ENCODE measurements at regions not wholly inside any gene's neighbourhood (a gene's known extent, or its start where the extent isn't known, plus 50 kb on each side); places are given as distances from the start of the nearest gene placed in this dataset.

DNA sequence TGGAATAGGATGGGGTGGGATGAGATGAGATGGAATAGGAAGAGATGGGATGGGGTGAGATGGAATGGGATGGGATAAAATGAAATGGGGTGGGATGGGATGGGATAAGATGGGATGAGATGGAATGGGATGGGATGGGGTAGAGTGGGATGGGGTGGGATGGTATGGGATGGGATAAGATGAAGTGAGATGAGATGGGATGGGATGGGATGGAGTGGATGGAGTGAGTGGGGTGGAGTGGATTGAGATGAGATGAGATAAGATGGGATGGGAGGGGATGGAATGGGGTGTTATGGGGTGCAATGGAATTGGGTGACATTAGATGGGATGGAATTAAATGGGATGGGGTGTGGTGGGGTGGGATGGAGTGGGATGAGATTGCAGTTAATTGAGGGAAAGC, 279.2 kb upstream of the CDH5 start:
- DNase-seq, result no peak

DNA sequence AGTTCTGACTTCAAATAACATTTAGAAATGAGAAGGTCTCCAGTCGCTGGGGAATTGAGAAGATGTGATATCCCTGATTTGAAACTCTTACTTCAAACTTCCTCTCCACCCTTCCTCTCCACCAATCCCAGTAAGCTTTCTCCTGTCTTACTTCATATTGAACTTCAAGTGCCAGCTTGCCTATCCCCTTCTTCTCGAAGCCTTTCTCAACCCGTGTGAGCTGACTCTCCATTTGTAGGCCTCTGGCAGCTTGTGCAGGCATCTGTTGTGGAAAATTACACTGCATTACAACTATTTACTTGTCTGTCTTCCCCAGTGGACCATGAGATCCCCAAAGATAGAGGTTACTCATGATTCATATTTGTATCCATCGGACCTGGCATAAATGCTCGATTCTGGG, 280.8 kb upstream of the CDH5 start:
- DNase-seq, result no peak

DNA sequence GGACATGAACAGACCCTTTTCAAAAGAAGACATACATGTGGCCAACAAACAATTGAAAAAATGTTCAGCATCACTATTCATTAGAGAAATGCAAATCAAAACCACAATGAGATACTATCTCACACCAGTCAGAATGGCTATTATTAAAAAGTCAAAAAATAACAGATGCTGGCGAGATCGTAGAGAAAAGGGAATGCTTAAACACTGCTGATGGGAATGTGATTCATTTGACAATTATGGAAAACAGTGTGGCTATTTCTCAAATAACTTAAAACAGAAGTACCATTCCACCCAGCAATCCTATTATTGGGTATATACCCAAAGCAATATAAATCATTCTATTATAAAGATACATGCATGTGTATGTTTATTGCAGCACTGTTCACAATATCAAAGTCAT, 281.8 kb upstream of the CDH5 start:
- peak; percentile 80 for DNase-seq

DNA sequence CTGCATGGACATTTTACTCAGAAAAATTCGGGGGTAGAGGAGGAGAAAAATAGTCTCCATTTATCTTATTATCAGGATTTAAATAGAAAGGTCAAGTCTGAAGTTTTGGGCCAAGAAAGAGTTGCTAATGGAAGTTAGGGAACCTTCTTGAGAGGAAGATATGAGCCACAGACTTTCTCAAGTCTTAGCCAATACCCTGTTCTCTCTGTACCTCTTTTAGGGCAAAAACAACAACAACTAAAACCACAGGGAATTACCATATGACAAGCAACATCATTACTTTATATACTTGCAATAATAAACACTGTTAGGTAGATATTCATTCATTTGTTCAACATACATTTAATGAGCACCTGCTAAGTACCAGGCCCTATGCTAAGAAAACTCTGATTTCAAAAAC, 282.2 kb upstream of the CDH5 start:
- DNase-seq, result no peak

DNA sequence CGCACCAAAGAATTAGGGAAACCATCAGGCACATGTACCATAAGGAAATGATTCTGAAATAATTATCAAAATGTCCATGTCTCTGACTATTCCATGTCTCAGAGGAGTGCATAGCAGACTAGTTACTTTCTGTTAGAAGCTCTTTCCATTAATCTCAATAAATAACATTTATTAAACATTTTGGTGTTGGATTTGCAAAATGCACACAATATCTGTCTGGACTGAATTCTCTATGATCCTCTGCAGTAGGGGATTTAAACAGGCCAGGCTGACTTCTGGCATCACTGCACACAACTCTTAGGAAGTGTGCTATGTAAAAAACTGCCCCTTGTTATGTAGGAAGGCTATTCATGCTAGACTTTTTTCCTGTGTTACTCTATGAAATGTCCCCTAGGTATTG, 283.3 kb upstream of the CDH5 start:
- no peak for DNase-seq

DNA sequence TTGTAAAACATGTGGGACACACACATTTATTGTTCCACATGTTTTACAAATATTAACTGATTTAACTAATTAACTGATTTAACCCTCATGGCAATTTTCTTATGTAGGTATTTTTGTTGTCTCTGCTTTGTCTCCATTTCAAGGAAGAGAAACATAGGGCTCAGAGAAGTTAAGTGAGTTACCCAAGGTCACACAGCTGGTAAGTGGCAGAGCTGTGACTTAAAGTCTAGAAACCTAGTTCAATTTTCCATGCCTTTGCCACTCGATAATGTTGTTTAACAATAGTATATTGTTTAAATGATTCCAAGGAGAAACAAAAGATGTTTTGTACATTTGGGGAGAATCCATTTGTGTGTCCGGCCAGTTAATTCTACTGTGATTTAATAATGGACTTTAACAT, 284.1 kb upstream of the CDH5 start:
- no peak for DNase-seq

DNA sequence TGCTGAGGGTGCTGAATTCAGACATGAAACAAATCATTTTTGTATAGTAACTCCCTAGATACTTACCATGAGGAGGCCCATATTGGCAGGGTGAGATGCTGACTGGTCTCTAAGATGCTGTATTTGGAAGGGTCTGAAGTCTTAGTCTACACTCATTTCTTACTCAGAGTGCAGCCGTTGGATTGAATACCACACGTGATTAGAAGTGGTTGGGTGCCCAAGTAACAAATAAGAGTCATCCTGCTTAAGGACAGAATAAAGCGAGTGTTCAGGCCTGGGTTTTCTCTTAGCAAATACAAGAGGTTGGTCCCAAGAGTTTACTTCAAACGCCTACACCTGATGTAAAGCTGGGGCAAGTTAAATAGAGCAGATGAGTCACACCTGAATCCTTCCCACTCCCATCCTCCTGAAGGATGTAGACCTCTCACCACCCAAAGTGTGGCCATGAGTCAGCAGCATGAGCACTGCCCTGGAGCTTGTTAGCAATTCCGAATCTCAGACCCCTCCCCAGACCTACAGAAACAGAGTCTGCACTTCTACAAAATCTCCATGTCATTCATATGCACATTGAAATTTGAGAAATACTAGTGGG, 284.6 kb upstream of the CDH5 start:
- peak; percentile 95 for DNase-seq

DNA sequence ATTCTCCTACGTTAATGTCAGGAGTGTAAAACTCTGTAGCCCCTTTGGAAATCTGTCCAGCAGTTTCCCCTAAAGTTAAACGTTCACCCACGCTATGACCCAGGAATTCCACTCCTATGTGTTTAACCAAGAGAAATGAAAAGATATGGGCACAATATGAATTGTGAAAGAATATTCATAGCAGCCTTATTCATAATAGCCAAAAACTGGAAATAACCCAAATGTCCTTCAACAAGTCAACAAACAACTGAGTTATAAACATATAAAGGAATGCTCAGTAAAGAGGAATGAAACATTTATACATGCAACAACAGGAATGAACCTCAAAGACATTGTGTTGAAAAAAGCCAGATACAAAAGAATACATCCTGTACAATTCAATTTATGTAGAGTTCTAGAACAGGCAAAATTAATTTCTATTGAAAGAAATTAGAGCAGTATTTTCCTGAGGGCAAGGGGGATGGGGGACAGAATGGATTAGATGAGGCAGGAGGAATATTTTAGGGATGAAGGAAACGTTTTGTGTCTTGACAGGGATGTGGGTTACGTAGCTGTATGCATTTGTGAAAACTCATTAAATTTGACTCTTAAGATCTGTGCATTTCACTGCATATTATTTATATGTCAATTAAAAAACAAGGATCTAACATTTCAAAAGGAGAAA, 286.7 kb upstream of the CDH5 start:
- DNase-seq, result peak; percentile 23

DNA sequence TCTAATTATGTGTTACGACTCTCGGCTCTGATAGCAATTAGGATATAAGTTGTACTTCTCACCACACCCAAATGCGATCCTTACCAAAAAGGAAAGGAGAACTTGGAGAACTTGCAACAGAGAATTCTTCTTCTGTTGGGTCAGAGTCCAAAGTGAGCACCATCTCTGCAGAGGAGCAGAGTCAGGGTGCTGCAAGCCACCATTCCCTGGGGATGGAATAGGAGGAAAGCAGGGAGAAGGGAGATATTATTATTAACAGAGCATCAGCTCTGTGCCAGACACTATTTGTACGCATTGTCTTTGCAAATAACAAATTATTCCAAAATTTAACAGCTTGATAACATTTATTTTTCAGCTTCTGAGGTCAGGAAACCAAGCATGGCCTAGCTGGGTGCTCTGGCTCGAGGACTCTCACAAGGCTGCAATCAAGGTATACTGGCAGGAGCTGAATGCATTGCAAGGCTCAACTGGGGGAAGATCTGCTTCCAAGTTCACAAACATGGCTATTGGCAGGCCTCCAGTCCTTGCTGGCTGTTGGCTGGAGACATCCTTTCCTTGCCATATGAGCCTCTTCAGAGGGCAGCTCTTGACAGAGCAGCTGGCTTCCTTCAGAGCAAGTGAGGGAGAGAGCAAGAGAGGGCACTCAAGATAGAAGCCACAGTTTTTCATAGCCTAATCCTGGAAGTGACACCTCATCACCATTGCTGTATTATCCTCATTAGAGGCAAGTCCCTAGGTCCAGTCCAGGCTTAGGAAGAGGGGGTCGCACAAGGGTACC, 296.2 kb upstream of the CDH5 start:
- DNase-seq, result peak; percentile 63

DNA sequence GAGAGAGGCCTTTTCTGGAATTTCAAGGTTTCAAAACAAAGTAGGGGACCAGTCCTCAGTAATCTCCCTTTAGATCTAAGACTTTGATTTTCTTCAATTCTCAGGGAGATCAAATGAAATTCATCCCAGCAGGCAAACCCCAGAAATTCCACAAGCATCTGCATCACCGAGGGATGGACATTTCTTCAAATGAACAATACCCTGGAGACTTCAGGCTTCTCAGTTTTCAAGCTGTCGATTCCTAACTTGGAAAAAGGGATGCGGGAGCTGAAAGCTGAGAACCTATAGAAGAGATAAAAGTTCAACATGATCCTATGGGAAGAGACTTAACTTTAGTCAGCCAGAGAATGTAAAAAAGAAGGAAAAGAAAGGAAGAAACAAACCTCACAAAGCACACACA, 296.9 kb upstream of the CDH5 start:
- DNase-seq, result peak; percentile 86

DNA sequence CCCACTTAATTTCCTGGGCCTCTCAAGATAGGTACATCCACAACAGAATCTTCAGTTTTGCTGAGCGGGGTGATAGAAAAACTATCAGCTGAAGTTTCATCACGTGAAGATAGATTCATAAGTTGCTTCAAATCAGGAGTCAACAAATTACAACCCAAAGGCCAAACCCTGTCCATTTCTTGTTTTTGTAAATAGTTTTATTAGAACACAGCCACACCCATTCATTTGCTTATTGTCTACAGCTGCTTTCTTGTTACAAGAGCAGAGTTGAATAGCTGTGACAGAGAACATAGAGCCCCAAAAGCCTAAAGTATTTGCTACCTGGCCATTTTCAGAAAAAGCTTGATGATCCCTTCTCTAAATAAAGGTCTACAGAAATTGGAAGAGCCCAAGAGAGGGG, 300.1 kb upstream of the CDH5 start:
- DNase-seq, result no peak

DNA sequence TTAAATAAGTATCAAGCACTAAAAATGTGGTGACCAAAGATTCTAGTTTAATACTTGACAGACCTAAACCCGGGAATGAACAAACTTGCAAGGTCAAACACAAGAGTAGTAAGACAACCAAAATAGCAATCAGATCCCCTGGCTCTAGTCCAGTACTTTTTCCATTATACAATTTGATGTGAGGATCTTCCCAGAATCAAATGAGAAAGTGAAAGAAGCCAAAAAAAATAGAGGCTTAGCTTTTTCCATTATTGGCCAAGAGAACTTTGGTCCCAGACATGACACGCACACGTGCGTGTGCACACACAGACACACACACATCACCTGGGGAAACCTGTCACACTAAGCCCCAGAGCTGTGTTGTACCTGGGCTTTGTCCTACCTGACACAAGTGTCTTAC, 300.6 kb upstream of the CDH5 start:
- peak; percentile 20 for DNase-seq

DNA sequence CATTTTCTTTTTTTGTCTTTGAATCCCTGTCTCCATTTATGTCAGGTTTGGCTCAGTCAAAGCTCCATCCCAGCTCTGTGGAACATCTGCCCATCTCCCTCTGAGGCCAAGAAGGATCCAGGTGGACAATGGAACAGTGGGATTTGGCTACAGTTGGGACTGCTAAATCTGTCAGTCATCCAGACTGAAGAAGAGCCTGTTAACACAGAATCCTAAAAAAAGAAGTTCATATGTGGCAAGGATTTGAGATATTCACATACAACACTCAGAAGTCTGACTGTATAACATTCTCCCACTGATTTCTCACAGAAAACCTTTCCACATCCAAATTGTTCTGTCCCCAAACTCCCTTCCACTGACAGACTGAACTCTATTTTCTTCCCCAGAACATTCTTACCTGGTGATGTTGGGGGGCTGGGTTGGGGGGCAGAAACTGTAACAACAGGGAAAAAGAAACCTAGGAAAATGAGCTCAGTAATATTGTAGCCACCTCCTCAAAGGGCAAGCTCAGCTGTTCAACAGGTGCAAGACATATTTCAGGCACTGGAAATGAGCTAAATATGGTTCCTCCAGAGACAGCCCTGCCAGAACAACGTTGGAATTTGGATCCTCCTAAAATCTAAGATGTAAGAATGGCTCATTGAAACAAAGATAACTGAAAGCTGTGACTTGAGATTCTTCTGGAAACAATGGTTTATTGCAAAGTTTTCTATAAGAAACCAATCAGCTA, 301.5 kb upstream of the CDH5 start:
- DNase-seq, result no peak

DNA sequence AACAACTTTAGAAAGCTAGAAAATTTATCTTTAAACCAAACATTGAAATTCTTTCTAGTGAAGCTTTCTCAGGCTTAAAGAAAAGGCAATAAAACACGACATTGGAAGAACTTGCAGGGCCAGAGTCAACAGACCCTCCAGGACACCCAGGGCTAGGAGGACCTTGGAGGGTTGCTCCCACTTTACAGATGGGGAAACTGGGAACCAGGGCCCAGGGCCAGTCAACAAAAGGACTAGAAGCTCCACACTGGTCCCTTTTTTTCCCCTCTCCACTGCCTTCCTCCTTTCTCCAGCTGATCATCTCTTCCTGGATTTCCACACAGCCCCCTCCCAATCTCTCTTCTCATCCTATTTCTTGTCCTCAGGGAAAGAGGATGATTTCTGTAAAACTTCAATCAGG, 307.7 kb upstream of the CDH5 start:
- no peak for DNase-seq

DNA sequence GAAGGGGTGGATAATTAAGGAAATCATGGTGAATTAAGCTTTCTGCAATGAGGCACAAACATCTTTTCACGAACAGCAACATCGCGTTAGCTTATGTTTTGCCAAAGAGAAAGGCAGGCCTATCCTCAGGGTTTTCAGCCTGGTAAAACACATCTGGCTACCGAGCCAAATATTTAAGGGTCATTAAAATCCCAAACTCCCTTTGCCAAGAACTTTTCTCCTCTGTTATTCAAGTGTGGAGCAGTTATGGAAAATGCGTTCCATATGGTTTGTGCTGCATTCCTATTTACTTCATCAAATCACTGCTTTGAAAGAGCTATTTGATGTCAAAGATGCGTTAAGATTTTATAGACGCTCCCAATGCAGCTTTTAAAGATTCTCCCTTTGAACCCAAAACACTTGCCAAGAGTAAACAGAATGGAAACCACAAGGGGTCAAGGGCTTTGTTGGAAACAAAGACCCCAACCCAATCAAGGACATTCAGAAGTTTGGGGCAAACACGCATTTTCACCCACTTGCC, 308.3 kb upstream of the CDH5 start:
- peak; percentile 92 for DNase-seq

DNA sequence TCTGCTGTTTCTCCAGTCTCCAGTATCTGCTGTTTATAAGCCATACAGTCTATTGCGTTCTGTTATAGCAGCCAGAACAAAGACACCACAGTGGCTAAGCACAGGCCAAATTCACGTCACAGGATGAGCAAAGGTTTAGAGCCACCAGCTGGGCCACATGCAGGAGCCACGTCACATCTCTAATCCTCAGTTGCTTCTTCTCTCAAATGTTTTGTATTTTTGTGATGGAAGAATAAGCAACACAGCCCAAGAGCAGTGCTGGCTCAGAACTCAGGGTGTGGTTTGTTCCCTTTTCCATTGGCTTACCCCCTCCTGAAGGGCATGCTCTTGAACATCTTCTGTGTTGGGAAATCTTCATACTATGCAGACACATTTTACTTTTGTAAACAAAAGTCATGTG, 309.4 kb upstream of the CDH5 start:
- DNase-seq, result no peak

DNA sequence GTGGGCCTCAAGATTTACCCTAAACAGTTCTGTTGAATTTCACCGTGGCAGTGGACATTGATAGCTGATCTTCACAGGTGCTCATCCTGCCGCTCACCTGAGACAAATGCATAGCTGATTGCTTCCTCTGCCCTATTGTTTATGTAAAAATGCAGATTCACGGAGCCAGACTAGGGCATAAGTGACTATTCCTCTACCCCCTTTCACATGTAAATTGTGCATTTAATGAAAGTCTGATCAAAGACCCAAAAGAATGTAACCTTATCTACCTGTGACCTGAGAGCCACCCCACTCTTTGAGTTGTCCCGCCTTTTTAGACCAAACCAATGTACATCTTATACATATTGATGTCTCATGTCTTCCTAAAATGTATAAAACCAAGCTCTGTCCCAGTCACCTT, 312.4 kb upstream of the CDH5 start:
- DNase-seq, result no peak

DNA sequence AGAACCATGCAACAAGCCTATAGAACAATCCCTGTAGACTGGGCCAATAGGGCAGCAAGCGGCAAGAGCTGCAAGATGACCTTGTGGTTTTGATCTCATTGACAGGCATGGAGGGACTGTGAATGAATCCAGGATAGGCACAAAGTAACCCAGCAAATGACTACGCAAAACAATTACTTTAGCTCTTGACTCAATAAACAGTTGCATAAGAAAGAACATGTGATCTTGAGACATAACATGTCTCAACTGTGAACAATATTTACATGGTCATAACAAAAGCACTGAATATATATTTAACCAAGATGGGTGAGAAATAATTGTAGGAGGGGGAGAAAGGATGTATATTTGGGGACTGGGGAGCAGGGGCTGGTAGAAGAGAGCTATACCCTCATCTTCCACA, 313.7 kb upstream of the CDH5 start:
- no peak for DNase-seq

DNA sequence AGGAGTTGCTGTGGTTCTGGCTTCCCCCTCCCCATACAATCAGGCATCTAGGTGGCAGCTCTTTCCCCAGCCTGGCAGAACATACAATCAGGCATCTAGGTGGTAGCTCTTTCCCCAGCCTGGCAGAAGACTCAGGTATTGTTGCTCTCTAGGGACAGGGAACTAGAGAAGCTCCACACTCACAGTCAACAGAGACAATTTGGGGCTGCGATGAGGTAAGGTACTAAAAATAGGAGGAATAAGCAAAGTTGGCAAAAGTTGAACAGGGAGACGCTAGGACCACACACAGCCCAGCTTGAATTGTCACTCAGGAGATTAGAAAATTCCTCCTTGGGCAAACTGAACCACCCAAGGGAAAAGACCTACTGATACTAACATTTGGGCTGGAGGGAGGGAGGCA, 315.5 kb upstream of the CDH5 start:
- DNase-seq, result no peak

DNA sequence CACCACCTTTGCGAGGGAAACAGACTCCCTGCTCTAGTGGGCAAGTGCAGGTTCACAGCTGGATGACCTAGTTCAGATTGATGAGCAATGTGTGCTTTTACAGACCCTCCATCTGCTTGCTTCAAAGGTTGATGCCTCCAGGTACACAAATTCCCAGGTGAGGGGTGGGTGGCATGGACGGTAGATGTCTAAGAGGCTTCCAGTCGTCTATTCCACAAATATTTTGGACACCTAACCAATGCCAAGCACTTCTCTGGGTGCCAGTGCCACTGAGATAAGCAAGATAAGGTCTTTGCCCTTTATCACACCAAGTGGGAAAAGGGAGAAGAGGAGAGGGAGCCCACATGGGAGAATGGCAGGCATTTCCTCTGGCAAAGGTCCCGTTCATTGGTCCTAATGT, 316.6 kb upstream of the CDH5 start:
- DNase-seq, result no peak

DNA sequence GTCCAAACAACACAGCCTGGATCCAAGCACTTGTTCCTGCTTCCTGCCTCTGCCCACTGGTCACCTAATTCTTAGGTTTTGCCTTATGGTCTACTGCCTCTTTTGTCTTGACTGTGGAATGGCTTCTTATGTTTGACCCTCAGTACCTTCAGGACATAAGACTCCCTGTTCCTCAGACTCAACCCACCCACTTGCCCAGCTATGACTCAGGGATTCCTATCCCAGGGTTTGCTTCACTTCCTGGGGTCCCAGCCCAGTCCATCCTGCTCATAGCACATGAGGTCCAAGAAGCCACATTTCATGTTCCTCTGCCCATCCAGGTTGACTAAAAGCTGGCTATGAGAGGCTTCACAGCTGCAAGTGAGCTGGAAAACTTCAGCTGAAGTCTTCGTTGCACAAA, 320.9 kb upstream of the CDH5 start:
- DNase-seq, result no peak

DNA sequence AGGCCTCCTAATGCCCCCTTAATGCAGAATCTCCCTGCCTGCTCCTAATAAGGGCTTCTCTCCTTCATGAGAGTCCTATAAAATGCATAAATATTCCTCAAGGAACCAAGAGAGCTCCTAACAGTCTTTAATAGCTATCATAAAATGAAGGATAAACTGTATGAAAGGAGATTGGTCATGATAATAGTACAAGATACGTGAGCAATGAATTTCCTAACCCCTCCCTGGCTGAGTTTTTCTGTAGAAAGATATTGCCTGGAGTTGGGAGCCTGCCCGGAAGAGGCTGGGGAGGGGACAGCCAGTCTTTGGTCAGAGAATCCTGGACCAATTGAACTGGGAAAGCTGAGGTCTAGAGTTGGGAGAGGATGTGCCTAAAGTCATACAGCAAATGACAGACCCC, 321.9 kb upstream of the CDH5 start:
- DNase-seq, result no peak

DNA sequence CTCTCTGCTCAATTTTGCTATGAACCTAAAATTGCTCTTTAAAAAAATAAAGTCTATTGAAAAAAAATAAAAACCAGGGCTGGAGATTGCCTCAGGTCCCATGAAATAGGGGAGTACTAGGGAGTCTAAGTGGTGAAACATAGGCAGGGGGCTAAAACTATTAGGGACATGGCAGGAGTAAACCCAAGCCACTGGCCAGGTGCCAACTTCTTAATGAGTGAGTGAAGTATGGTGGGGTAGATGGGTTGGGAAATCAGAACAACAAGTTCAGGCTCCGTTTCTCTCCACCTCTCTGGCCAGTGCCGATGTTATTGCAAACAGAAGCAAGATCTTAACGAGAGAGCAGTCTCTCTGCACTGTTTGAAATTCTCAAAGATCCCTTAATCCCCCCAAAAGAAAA, 322.4 kb upstream of the CDH5 start:
- no peak for DNase-seq

DNA sequence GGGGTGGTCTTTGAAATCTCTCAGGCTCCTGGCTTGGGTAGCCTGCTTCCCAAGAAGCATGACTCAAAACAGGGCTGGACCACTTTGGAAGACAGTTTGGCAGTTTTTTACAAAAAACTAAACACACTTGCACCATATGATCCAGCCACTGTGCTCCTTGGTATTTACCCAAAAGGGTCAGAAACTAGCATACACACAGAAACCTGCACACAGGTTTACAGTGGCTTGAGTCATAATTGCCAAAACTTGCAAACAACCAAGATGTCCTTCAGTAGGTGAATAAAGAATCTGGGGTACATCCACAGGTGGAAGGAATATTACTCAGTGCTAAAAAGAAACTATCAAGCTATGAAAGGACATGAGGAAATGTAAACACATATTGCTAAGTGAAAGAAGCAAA, 323.2 kb upstream of the CDH5 start:
- no peak for DNase-seq

Measured in fibroblast of skin of right biceps (primary cell).